Limb (tissue), 2 donors: ENCODE measurements at regions not wholly inside any gene's neighbourhood (a gene's known extent, or its start where the extent isn't known, plus 50 kb on each side); places are given as distances from the start of the nearest gene placed in this dataset.
"Not testable (repeated sequence)": the region's sequence is repeated elsewhere in the genome, so short reads cannot be mapped to it uniquely, and the experiment has no call there.

Source experiments
- DNase-seq, 2 donors: peaks; one replicate each; pipeline ENCODE4 v3.0.0-alpha.2; 2016; ENCODE audit errors: extremely low spot score in 2 of 2

- DNase-seq = no peak
Measured at GRCh38 chr5:44942524-44943001, 133.8 kb downstream of the MRPS30 start.

GRCh38 chr5:44943647-44944046 is 134.9 kb downstream of the MRPS30 start:
- DNase-seq = no peak

GRCh38 chr5:44945743-44946142 is 137.0 kb downstream of the MRPS30 start:
- no peak for DNase-seq

- no peak for DNase-seq
Measured at GRCh38 chr5:44949687-44950086, 140.9 kb downstream of the MRPS30 start.

- no peak for DNase-seq
Measured at GRCh38 chr5:44951371-44951770, 142.6 kb downstream of the MRPS30 start.

GRCh38 chr5:44952376-44952775 is 143.6 kb downstream of the MRPS30 start:
- DNase-seq = peak in 1 of 2 donors; percentile 47

GRCh38 chr5:44953078-44953477 is 144.3 kb downstream of the MRPS30 start:
- no peak for DNase-seq

- not testable (repeated sequence) for DNase-seq
Measured at GRCh38 chr5:44958943-44959454, 150.3 kb downstream of the MRPS30 start.

GRCh38 chr5:44969825-44970224 is 161.1 kb downstream of the MRPS30 start:
- no peak for DNase-seq

- not testable (repeated sequence) for DNase-seq
Measured at GRCh38 chr5:44970963-44971362, 162.2 kb downstream of the MRPS30 start.

GRCh38 chr5:44974813-44975212 is 166.1 kb downstream of the MRPS30 start:
- DNase-seq = no peak

- DNase-seq = no peak
Measured at GRCh38 chr5:44981708-44982107, 173.0 kb downstream of the MRPS30 start.

GRCh38 chr5:44983006-44983405 is 174.3 kb downstream of the MRPS30 start:
- DNase-seq = no peak

- no peak for DNase-seq
Measured at GRCh38 chr5:44987026-44987425, 178.3 kb downstream of the MRPS30 start.

GRCh38 chr5:44991693-44992092 is 182.9 kb downstream of the MRPS30 start:
- DNase-seq = no peak

GRCh38 chr5:44993286-44993685 is 184.5 kb downstream of the MRPS30 start:
- DNase-seq = no peak

- no peak for DNase-seq
Measured at GRCh38 chr5:44997506-44997905, 188.8 kb downstream of the MRPS30 start.

GRCh38 chr5:45007102-45007501 is 198.4 kb downstream of the MRPS30 start:
- not testable (repeated sequence) for DNase-seq

- DNase-seq = no peak
Measured at GRCh38 chr5:45017568-45017967, 208.8 kb downstream of the MRPS30 start.

- DNase-seq = no peak
Measured at GRCh38 chr5:45029553-45029952, 220.8 kb downstream of the MRPS30 start.

- no peak for DNase-seq
Measured at GRCh38 chr5:45035991-45036390, 227.2 kb downstream of the MRPS30 start.

GRCh38 chr5:45037927-45038326 is 229.2 kb downstream of the MRPS30 start:
- DNase-seq = no peak

GRCh38 chr5:45038366-45038987 is 229.7 kb downstream of the MRPS30 start:
- DNase-seq = peak in 1 of 2 donors; percentile 70
